ENCODE measurements at regions not wholly inside any gene's neighbourhood (a gene's known extent, or its start where the extent isn't known, plus 50 kb on each side); places are given as distances from the start of the nearest gene placed in this dataset.

- no peak for DNase-seq
These were observed 760.9 kb downstream of the KCNJ18 start for GRCh38 chr17:22453181-22453580.

- DNase-seq = no peak
These were observed 762.0 kb downstream of the KCNJ18 start for GRCh38 chr17:22454070-22454999.

GRCh38 chr17:22459331-22459952 is 767.1 kb downstream of the KCNJ18 start:
- DNase-seq = no peak

GRCh38 chr17:22459953-22460350 is 767.6 kb downstream of the KCNJ18 start:
- DNase-seq = no peak

GRCh38 chr17:22460461-22461063 is 768.2 kb downstream of the KCNJ18 start:
- no peak for DNase-seq

- DNase-seq = no peak
These were observed 769.3 kb downstream of the KCNJ18 start for GRCh38 chr17:22461460-22462145.

- DNase-seq = no peak
These were observed 770.1 kb downstream of the KCNJ18 start for GRCh38 chr17:22462461-22462860.

GRCh38 chr17:22463110-22463850 is 771.0 kb downstream of the KCNJ18 start:
- DNase-seq = no peak

GRCh38 chr17:22464041-22464440 is 771.7 kb downstream of the KCNJ18 start:
- DNase-seq = no peak

GRCh38 chr17:22467720-22468119 is 775.4 kb downstream of the KCNJ18 start:
- DNase-seq = no peak

GRCh38 chr17:22469101-22469880 is 777.0 kb downstream of the KCNJ18 start:
- DNase-seq = no peak

- no peak for DNase-seq
These were observed 777.6 kb downstream of the KCNJ18 start for GRCh38 chr17:22469941-22470340.

GRCh38 chr17:22470411-22471175 is 778.3 kb downstream of the KCNJ18 start:
- DNase-seq = no peak

GRCh38 chr17:22484826-22485225 is 792.5 kb downstream of the KCNJ18 start:
- DNase-seq = no peak

GRCh38 chr17:22490399-22490798 is 798.1 kb downstream of the KCNJ18 start:
- no peak for DNase-seq

GRCh38 chr17:22492331-22492730 is 800.0 kb downstream of the KCNJ18 start:
- DNase-seq = no peak

GRCh38 chr17:22496450-22496849 is 804.1 kb downstream of the KCNJ18 start:
- no peak for DNase-seq

GRCh38 chr17:22503322-22503899 is 811.1 kb downstream of the KCNJ18 start:
- no peak for DNase-seq

GRCh38 chr17:22505660-22506059 is 813.3 kb downstream of the KCNJ18 start:
- no peak for DNase-seq

GRCh38 chr17:22506231-22506630 is 813.9 kb downstream of the KCNJ18 start:
- no peak for DNase-seq

GRCh38 chr17:22506861-22507260 is 814.5 kb downstream of the KCNJ18 start:
- DNase-seq = no peak

All from NK-92 treated with Interleukin-12 subunit alpha and Interleukin-12 subunit beta, amount 100 ng/mL, for 24 hours (cell line).